Activated naive CD4-positive, alpha-beta T cell treated with anti-CD3 and anti-CD28 coated beads, Interleukin-2, amount 50 U/mL, for 24 hours (primary cell): ENCODE measurements at regions not wholly inside any gene's neighbourhood (a gene's known extent, or its start where the extent isn't known, plus 50 kb on each side); places are given as distances from the start of the nearest gene placed in this dataset.
"Not testable (repeated sequence)": the region's sequence is repeated elsewhere in the genome, so short reads cannot be mapped to it uniquely, and the experiment has no call there.

Experiments
- H3K27ac Mint-ChIP-seq: one replicate; pipeline ENCODE4 v1.8.0; 2021; ENCODE audit warnings: mild to moderate bottlenecking, mixed read lengths
- H3K27me3 Mint-ChIP-seq: one replicate; pipeline ENCODE4 v1.8.0; 2021; ENCODE audit warnings: mixed read lengths
- H3K36me3 Mint-ChIP-seq: one replicate; pipeline ENCODE4 v1.8.0; 2021; ENCODE audit warnings: mixed read lengths
- H3K4me1 Mint-ChIP-seq: one replicate; pipeline ENCODE4 v1.8.0; 2021; ENCODE audit warnings: mixed read lengths
- H3K4me3 Mint-ChIP-seq: one replicate; pipeline ENCODE4 v1.8.0; 2021; ENCODE audit warnings: mild to moderate bottlenecking, mixed read lengths
- H3K9me3 Mint-ChIP-seq: one replicate; pipeline ENCODE4 v1.8.0; 2021; ENCODE audit warnings: mixed read lengths

DNA sequence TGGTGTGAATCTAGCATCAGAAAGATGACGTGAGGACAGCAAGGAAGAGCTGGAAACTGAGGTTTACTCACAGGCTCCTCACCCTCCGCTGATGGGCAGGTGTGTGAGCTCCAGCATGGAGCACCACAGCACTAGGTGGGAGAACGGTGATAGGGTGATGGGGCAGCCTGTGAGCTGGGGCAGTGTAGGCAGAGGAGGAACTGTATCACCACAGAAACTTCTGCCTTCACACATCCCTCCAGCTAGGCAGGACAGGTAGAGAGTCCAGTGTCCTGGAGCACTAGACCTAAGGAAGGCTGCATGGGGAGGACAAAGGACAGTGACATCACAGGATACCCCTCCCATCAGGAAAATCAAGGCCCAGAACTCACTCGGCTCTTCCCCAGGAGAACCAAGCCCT is 241.8 kb upstream of the PRSS58 start:
- Mint-ChIP-seq H3K36me3 (no peaks in the 10 kb centered on the region), H3K27ac (peak overlapping the region; percentile 97), H3K27me3 (no peaks in the 10 kb centered on the region), H3K4me3 (peak overlapping the region; percentile 43), H3K4me1 (peaks cover 66% of the 10 kb centered on the region), H3K9me3 (no peaks in the 10 kb centered on the region)

DNA sequence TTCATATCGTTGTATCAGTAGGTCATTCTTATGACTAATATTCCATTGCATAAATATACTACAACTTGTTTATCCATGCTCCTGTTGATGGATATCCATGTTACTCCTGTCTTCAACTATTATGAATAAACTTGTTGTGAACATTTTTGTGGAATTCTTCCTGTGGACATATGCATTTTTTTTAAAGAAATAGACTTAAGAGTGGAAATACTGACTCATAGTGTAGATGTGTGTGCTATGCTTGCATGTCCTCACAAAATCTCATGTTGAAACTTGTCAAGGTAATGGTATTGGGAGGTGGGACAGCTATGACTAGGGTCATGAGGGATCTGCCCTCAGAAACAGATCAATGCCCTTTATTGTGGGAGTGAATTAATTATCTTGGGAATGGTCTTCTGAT is 240.5 kb upstream of the PRSS58 start:
- no peaks in the 10 kb centered on the region for H3K9me3 Mint-ChIP-seq
- no peaks in the 10 kb centered on the region for H3K27me3 Mint-ChIP-seq
- no peak overlapping the region for H3K27ac Mint-ChIP-seq
- no peak overlapping the region for H3K4me3 Mint-ChIP-seq
- no peaks in the 10 kb centered on the region for H3K36me3 Mint-ChIP-seq
- H3K4me1 Mint-ChIP-seq: peaks cover 68% of the 10 kb centered on the region

DNA sequence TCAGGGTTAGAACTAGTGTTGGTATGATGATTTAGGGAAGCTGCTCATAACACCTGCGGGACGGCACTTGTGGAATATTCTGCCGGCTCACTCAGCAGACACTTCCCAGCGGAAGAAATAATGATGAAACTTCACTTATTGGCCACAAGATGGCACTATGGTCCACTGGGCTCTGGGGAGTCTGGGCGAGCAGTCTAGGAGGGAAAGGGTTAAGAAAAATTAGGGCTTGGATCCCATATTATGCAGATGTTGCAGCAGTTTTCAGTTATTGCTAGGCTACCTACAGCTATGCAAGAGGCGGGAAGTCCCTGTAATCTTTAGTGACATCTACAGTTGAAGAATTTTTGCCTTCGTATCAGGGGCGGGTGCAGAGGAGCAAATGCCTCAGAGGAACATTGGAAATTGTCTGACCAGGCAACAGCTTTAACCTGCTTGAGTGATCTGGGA is 238.7 kb upstream of the PRSS58 start:
- no peaks in the 10 kb centered on the region for H3K9me3 Mint-ChIP-seq
- peak overlapping the region; percentile 64 for H3K4me3 Mint-ChIP-seq
- H3K4me1 Mint-ChIP-seq: peaks cover 63% of the 10 kb centered on the region
- H3K27me3 Mint-ChIP-seq: no peaks in the 10 kb centered on the region
- no peaks in the 10 kb centered on the region for H3K36me3 Mint-ChIP-seq
- no peak overlapping the region for H3K27ac Mint-ChIP-seq

DNA sequence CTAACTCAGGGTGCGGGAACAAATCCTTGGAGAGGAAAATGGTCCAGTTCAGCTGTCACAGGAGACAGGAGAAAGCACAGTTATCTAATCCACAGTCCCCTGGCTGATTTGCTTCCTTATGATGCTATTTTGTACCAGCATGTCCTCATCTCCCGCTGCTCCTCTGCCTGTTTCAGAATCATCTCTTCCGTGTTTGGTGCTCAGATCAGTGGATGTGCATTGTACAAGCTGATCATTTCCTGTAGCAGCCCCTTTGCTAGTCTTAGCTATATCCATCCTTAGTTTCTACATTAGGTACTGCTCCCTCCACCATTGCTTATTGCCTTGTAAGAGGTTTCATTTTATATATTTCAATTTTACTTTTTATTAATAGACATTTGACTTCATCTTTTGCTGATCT is 238.0 kb upstream of the PRSS58 start:
- H3K4me3 Mint-ChIP-seq, H3K36me3 Mint-ChIP-seq, H3K9me3 Mint-ChIP-seq, H3K27me3 Mint-ChIP-seq: not testable (repeated sequence)
- peaks cover 57% of the 10 kb centered on the region for H3K4me1 Mint-ChIP-seq
- H3K27ac Mint-ChIP-seq: peak overlapping the region; percentile 55

DNA sequence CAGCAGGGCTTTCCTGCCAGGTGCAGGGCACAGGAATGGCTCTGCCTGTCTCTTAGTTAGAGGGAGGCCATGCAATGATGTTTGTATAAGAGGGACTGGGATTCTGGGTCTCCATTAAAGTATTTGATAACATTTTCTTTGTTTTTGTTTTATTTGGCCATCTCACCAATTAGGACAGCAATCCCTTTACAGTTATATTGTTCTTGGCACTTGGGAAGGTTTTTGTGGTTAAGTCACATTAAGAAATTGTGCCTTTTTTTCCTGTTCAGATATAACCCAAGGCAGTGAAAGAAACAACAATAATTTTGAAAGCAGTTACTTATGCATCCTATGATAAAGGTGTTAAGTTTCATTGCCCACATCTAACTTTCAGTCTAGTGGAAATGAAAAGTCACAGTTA is 237.4 kb upstream of the PRSS58 start:
- H3K36me3 Mint-ChIP-seq, H3K4me3 Mint-ChIP-seq, H3K27me3 Mint-ChIP-seq, H3K9me3 Mint-ChIP-seq: not testable (repeated sequence)
- H3K4me1 Mint-ChIP-seq: peaks cover 52% of the 10 kb centered on the region
- peak overlapping the region; percentile 55 for H3K27ac Mint-ChIP-seq

DNA sequence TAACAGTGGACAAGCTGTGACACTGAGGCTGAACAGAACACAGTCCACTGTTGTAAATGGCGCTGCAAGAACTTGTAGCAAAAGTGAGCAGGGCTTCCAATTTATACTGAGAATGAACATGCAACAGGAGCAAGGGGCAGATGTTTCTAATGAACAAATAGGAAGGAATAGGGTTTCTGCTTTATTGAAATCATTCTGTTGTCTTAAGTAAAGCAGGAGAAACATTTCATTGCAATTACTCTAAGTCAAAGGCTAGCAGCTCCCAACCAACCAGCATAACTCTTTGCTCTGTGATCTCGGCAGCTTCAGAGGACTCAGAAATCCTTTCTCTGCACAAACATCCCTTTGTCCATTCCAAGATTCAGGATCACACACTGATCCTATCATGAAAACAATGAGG is 236.2 kb upstream of the PRSS58 start:
- Mint-ChIP-seq H3K27me3 (no peaks in the 10 kb centered on the region), H3K4me3 (no peak overlapping the region), H3K9me3 (no peaks in the 10 kb centered on the region), H3K36me3 (no peaks in the 10 kb centered on the region), H3K27ac (no peak overlapping the region), H3K4me1 (peaks cover 42% of the 10 kb centered on the region)

DNA sequence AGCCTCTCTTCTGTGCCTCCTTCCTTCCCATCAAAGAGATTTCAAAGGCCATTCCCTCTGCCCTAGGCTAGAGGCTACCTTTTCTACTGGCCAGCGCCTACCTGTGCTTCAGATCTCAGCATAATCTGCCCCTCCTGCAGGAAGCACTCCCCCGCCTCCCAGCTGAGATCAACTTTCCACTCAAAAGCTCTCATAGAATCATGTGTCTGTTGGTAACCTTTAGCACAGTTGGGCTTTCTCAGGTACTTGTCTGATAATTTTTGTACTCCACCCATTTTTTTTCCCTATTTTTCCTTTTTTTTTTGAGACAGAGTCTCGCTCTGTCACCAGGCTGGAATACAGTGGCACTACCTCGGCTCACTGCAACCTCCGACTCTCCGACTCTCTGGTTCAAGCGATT is 231.0 kb upstream of the PRSS58 start:
- H3K4me1 Mint-ChIP-seq: peaks cover 31% of the 10 kb centered on the region
- no peak overlapping the region for H3K4me3 Mint-ChIP-seq
- no peak overlapping the region for H3K27ac Mint-ChIP-seq
- H3K27me3 Mint-ChIP-seq: no peaks in the 10 kb centered on the region
- H3K9me3 Mint-ChIP-seq: no peaks in the 10 kb centered on the region
- H3K36me3 Mint-ChIP-seq: no peaks in the 10 kb centered on the region

DNA sequence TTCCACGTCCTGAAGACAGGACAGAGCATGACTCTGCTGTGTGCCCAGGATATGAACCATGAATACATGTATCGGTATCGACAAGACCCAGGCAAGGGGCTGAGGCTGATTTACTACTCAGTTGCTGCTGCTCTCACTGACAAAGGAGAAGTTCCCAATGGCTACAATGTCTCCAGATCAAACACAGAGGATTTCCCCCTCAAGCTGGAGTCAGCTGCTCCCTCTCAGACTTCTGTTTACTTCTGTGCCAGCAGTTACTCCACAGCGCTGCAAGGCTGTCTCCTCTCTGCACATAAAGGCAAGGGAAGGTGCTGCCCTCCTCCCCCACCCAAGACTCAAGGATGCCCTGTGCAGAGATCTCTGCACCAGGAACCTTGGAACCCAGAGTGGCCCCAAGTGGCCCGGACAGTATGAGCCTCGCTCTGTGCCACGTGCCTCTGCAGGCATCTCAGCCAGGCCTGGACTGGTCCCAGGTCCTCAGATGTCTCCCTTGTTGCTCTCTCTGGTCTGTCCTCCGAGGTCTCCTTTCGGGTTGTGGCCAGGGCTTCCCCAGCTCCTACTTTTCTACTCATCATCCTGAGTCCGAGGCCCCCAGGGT is 230.3 kb upstream of the PRSS58 start:
- Mint-ChIP-seq H3K27ac (no peak overlapping the region), H3K4me3 (no peak overlapping the region), H3K36me3 (no peaks in the 10 kb centered on the region), H3K4me1 (peaks cover 38% of the 10 kb centered on the region), H3K9me3 (no peaks in the 10 kb centered on the region), H3K27me3 (no peaks in the 10 kb centered on the region)

DNA sequence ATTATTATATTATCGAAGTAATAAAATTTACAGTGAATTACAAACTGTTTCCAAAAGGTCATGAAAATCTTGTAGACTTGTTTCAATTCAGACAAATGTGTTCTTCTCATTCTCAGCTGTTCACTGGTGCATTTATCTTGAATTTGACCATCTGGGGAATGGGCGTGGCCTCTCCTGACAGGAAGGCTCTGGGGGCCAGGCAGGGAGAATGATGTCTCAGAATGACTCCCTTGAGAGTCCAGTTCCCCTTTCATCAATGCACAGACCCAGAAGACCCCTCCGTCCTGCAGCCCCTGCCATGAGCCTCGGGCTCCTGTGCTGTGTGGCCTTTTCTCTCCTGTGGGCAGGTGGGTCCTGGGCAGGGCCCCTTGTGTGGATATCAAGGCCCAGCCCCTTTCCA is 229.7 kb upstream of the PRSS58 start:
- H3K36me3 Mint-ChIP-seq, H3K27me3 Mint-ChIP-seq, H3K4me3 Mint-ChIP-seq, H3K27ac Mint-ChIP-seq, H3K9me3 Mint-ChIP-seq: not testable (repeated sequence)
- peaks cover 44% of the 10 kb centered on the region for H3K4me1 Mint-ChIP-seq

DNA sequence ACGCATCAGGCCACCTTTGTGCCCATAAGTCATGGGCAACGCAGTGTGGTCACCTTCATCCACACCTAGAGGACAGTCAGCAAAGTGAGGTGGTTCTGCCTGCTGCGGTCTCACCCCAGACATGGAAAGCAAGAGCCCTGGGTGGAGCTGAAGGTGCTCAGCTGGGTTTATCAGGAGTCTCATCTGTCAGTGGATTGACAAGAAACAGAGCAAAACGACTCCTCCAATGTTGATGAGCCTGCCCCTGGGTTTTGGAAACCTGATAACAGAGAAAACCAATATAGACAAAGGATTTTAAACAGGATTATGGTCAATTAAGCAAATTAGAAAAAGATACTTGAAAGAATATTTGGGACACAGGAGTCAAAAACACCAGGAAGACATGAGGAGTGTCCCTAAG is 229.3 kb upstream of the PRSS58 start:
- no peaks in the 10 kb centered on the region for H3K27me3 Mint-ChIP-seq
- H3K9me3 Mint-ChIP-seq: no peaks in the 10 kb centered on the region
- no peak overlapping the region for H3K4me3 Mint-ChIP-seq
- H3K27ac Mint-ChIP-seq: no peak overlapping the region
- H3K4me1 Mint-ChIP-seq: peaks cover 49% of the 10 kb centered on the region
- H3K36me3 Mint-ChIP-seq: no peaks in the 10 kb centered on the region

DNA sequence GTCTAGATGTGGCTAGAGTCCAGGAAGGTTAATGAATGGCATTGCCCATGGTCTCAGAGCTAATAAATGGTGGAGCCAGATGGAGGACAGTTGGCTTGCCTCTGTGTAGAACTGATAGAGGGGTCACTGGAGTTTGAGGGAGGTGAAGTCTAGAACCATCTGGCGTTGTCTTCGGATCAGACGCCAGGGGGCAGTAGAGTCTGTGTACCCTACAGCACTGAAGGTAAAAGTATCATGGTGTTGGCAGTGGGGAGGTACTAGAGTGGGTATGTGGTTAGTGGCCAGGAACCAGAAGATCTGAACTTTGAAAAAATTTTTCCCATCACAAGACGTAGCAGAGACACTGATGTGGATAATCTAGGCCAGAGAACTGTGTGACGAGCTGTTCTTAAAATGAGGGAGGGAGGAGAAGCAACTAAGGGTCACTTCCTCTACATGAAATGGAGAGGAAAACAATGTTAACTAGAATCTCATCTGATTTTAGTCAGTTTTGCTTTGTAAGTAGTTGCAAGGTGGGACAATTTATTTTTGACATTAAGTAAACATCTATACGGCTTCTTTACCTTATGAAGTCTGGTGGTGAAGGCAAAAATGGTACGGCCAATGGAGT is 227.9 kb upstream of the PRSS58 start:
- Mint-ChIP-seq H3K27ac (peak overlapping the region; percentile 25), H3K9me3 (no peaks in the 10 kb centered on the region), H3K4me1 (peaks cover 55% of the 10 kb centered on the region), H3K4me3 (no peak overlapping the region), H3K36me3 (no peaks in the 10 kb centered on the region), H3K27me3 (no peaks in the 10 kb centered on the region)

DNA sequence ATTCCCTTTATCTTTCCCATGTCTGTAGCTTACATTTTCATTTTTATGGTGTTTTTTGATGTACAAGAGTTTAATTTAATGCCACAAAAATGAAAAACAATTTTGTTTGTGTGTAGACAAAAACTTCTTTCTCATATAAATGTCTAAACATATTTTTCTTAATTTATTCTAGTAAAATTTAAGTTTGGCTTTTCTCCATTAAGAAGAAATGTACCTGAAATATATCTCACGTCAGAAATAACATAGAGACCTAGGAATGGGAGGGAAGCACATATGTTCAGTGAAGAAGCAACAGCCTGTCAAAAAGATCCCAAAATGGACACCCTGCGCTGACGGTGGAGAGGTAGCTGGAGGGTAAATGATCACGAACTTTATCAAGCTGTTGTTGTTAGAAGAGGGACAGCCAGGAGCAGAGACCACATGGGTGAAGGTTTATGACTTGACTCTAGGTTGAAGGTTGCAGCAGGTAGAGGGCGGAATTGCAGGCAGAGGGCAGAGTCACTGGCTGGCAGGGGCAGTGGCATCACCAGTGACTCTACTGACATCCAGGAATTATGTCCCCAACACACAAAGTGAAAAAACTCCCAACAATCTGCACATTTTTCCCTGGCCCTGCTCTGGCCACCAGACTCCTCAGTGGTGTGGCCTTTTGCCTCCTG is 225.9 kb upstream of the PRSS58 start:
- Mint-ChIP-seq H3K9me3 (no peaks in the 10 kb centered on the region), H3K4me1 (peaks cover 59% of the 10 kb centered on the region), H3K27me3 (no peaks in the 10 kb centered on the region), H3K36me3 (no peaks in the 10 kb centered on the region), H3K27ac (peak overlapping the region; percentile 86), H3K4me3 (no peak overlapping the region)

DNA sequence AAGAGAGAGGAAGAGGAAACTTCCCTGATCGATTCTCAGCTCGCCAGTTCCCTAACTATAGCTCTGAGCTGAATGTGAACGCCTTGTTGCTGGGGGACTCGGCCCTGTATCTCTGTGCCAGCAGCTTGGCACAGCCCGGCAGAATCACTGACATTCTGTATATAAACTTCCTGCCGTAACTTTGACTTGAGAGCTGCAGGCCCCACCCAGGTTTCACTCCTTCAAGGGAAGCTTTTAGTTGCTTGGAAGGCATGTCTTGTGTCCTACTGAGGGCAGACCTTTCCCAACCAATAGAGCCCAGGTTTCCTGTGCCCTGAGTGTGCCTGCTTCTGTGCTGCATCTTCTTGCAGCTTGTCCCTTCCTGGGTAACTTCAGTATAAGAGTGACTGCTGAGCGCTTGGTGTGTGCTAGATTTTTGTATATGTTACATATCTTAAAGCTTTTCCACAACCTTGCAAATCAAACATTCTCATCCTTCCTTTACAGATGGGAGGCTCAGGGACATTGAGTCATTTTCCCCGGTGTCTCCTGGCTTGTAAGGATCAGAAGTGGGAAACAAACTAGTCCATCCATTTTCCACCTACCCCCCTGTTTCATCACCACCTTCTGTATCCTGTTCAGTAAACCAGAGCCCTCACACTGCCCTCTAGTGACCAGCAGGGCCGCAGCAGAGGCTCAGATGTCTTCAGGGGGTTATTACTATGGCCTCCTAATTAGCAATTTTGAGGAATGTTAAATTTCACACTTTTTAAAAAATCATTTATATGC is 225.2 kb upstream of the PRSS58 start:
- Mint-ChIP-seq H3K4me1 (peaks cover 60% of the 10 kb centered on the region), H3K4me3 (peak overlapping the region; percentile 27), H3K27ac (peak overlapping the region; percentile 96)

DNA sequence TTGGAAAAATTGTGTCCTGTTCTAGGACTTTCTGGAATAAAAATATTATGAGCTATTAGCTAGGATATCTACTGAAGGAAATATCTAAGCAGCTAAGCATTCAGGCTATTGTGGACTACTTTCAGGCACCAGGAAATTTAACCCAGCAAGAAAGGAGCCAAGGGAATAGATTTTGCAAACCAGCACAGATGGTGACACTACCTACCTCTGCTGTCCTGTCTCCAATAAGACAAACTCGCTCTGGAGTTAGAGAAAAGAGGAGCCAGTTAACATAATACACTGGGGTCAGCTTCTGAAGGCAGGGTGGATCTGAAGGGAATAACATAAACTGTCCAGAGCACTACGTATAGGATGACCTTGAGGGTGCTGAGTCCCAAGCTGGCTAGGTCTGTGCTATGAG is 223.7 kb upstream of the PRSS58 start:
- peak overlapping the region; percentile 97 for H3K27ac Mint-ChIP-seq
- H3K27me3 Mint-ChIP-seq: no peaks in the 10 kb centered on the region
- no peaks in the 10 kb centered on the region for H3K36me3 Mint-ChIP-seq
- peaks cover 72% of the 10 kb centered on the region for H3K4me1 Mint-ChIP-seq
- H3K9me3 Mint-ChIP-seq: no peaks in the 10 kb centered on the region
- H3K4me3 Mint-ChIP-seq: no peak overlapping the region

More for the DNA sequence above, 225.2 kb upstream of the PRSS58 start:
- no peaks in the 10 kb centered on the region for H3K9me3 Mint-ChIP-seq
- H3K36me3 Mint-ChIP-seq: no peaks in the 10 kb centered on the region
- no peaks in the 10 kb centered on the region for H3K27me3 Mint-ChIP-seq

DNA sequence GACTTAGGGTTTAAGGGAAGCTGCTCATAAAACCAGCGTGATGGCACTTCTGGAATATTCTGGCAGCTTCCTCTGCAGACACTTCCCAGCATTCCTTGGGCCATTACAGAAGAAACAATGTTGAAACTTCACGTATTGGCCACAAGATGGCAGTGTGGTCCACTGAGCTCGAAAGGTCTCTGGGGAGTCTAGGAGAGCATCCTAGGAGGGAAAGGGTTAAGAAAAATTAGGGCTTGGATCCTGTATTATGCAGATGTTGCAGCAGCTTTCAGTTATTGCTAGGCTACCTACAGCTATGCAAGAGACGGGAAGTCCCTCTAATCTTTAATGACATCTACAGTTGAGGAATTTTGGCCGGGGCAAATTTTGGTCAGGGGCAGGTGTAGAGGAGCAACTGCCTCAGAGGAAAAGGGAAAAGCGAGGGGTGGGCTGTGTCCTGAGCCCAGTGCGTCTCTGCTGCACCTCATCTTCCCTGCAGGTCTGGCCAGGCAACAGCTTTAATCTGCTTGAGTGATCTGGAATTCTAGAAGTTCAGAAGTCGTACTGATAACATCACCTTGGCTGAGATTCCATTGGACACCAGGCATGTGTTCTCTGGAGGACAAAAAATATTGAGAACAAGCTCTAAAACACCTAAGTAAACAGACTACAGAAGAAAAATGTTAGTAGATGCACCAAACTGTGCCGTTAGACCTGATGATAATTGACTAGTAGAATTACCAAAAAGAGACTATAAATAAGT is 220.8 kb upstream of the PRSS58 start:
- H3K27me3 Mint-ChIP-seq: no peaks in the 10 kb centered on the region
- no peaks in the 10 kb centered on the region for H3K36me3 Mint-ChIP-seq
- no peak overlapping the region for H3K4me3 Mint-ChIP-seq
- no peaks in the 10 kb centered on the region for H3K9me3 Mint-ChIP-seq
- H3K27ac Mint-ChIP-seq: peak overlapping the region; percentile 88
- H3K4me1 Mint-ChIP-seq: peaks cover 86% of the 10 kb centered on the region
